ENCODE measurements at regions not wholly inside any gene's neighbourhood (a gene's known extent, or its start where the extent isn't known, plus 50 kb on each side); places are given as distances from the start of the nearest gene placed in this dataset.

- no peak overlapping the region for H3K27ac ChIP-seq
- 67 to 92% (median 88%) methylated on average over 3 of the region's 3 CpGs for WGBS, 5 donors
- no peaks in the 10 kb centered on the region for H3K36me3 ChIP-seq
- H3K27me3 ChIP-seq = no peaks in the 10 kb centered on the region
- TF ChIP-seq POLR2AphosphoS5 (IDR thresholded peaks at IDR 0.05) (no peak), EP300 (IDR thresholded peaks at IDR 0.05) (no peak)
- no peak overlapping the region for H3K4me3 ChIP-seq
- H3K4me1 ChIP-seq = no peaks in the 10 kb centered on the region
- DNase-seq = no peak
- intact Hi-C loops (cut with DNase I; ENCODE audit: low total_unique reads) = no loop called here
- H3K9me3 ChIP-seq = peaks cover 0 to 9% (median 2%) of the 10 kb centered on the region in 4 donors
These were observed 139.0 kb upstream of the LIPC start for GRCh38 chr15:58292751-58293175.

- WGBS, 5 donors = 49 to 63% (median 54%) methylated on average over 8 of the region's 8 CpGs
- H3K4me1 ChIP-seq = no peaks in the 10 kb centered on the region
- intact Hi-C loops (cut with DNase I; ENCODE audit: low total_unique reads) = no loop called here
- H3K36me3 ChIP-seq = no peaks in the 10 kb centered on the region
- peaks cover 0 to 9% (median 2%) of the 10 kb centered on the region in 4 donors for H3K9me3 ChIP-seq
- no peak overlapping the region for H3K4me3 ChIP-seq
- no peaks in the 10 kb centered on the region for H3K27me3 ChIP-seq
- no peak overlapping the region for H3K27ac ChIP-seq
- peak in 1 of 2 donors; percentile 57 for DNase-seq
- TF ChIP-seq POLR2AphosphoS5 (IDR thresholded peaks at IDR 0.05) (no peak), POLR2A (IDR thresholded peaks at IDR 0.05) (no peak), EP300 (IDR thresholded peaks at IDR 0.05) (no peak), CTCF (IDR thresholded peaks at IDR 0.05) (no peak)
These were observed 137.9 kb upstream of the LIPC start for GRCh38 chr15:58293622-58294550.

GRCh38 chr15:58294681-58295254, 137.0 kb upstream of the LIPC start:
- no peak overlapping the region for H3K27ac ChIP-seq
- TF ChIP-seq POLR2AphosphoS5 (IDR thresholded peaks at IDR 0.05) (no peak), CTCF (IDR thresholded peaks at IDR 0.05) (no peak), EP300 (IDR thresholded peaks at IDR 0.05) (no peak), POLR2A (IDR thresholded peaks at IDR 0.05) (no peak)
- no peaks in the 10 kb centered on the region for H3K4me1 ChIP-seq
- no peak overlapping the region for H3K4me3 ChIP-seq
- no peak for DNase-seq
- intact Hi-C loops (cut with DNase I; ENCODE audit: low total_unique reads) = no loop called here
- 47 to 64% (median 59%) methylated on average over 2 of the region's 2 CpGs for WGBS, 5 donors
- H3K36me3 ChIP-seq = no peaks in the 10 kb centered on the region
- H3K9me3 ChIP-seq = peaks cover 0 to 9% (median 2%) of the 10 kb centered on the region in 4 donors
- no peaks in the 10 kb centered on the region for H3K27me3 ChIP-seq

GRCh38 chr15:58295637-58296215, 136.1 kb upstream of the LIPC start:
- Histone ChIP-seq H3K27ac (no peak overlapping the region), H3K4me1 (no peaks in the 10 kb centered on the region), H3K9me3 (peaks cover 0 to 9% (median 2%) of the 10 kb centered on the region in 4 donors), H3K27me3 (no peaks in the 10 kb centered on the region), H3K36me3 (no peaks in the 10 kb centered on the region), H3K4me3 (no peak overlapping the region)
- TF ChIP-seq POLR2AphosphoS5 (IDR thresholded peaks at IDR 0.05) (no peak), CTCF (IDR thresholded peaks at IDR 0.05) (no peak), EP300 (IDR thresholded peaks at IDR 0.05) (no peak), POLR2A (IDR thresholded peaks at IDR 0.05) (no peak)
- DNase-seq = no peak
- 63 to 78% (median 75%) methylated on average over 7 of the region's 7 CpGs for WGBS, 5 donors
- intact Hi-C loops (cut with DNase I; ENCODE audit: low total_unique reads) = no loop called here
